MG63 (cell line): ENCODE measurements at regions not wholly inside any gene's neighbourhood (a gene's known extent, or its start where the extent isn't known, plus 50 kb on each side); places are given as distances from the start of the nearest gene placed in this dataset.
A peak's percentile ranks its signal among the peaks of the same experiment; 100 is the strongest.
"Not testable (repeated sequence)": the region's sequence is repeated elsewhere in the genome, so short reads cannot be mapped to it uniquely, and the experiment has no call there.

ENCODE experiments used
- DNase-seq: peaks from one replicate; pipeline ENCODE4 v3.0.0-alpha.2; 2020
- H3K27me3 ChIP-seq: fragments of 250-450 bp; sonication (Bioruptor Pico); 2 replicates; pipeline ENCODE4 v1.5.1; 2020; ENCODE audit warnings: mild to moderate bottlenecking, moderate library complexity
- H3K36me3 ChIP-seq: fragments of 250-450 bp; sonication (Bioruptor Pico); 2 replicates; pipeline ENCODE4 v1.5.1; 2020; ENCODE audit warnings: mild to moderate bottlenecking, moderate library complexity
- H3K4me3 ChIP-seq: fragments of 250-450 bp; sonication (Bioruptor Pico); 2 replicates; pipeline ENCODE4 v1.5.1; 2020; ENCODE audit warnings: mild to moderate bottlenecking, moderate library complexity
- H3K9me3 ChIP-seq: fragments of 250-450 bp; sonication (Bioruptor Pico); 2 replicates; pipeline ENCODE4 v1.5.1; 2020; ENCODE audit warnings: mild to moderate bottlenecking, moderate library complexity

DNA sequence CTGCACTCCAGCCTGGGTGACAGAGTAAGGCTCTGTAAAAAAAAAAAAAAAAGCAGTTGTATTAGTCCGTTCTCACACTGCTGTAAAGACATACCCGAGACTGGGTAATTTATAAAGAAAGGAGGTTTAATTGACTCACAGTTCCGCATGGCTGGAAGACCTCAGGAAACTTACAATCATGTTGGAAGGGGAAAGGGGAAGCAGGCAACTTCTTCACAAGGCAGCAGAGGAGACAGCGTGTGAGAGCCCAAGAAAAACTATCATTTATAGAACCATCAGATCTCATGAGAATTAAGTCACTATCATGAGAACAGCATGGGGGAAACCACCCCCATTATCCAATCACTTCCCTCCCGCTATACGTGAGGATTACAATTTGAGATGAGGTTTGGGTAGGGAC is 151.7 kb upstream of the NR5A2 start:
- H3K9me3 ChIP-seq = no peaks in the 10 kb centered on the region
- DNase-seq = no peak

GRCh38 chr1:199877526-199878384 is 149.8 kb upstream of the NR5A2 start:
- Histone ChIP-seq H3K9me3 (peaks cover 4% of the 10 kb centered on the region; the same call in 1 of the 2 replicates), H3K4me3 (no peak overlapping the region), H3K27me3 (no peaks in the 10 kb centered on the region), H3K36me3 (no peaks in the 10 kb centered on the region)
- DNase-seq = no peak

More for the DNA sequence above, 151.7 kb upstream of the NR5A2 start:
- Histone ChIP-seq H3K27me3 (no peaks in the 10 kb centered on the region), H3K4me3 (no peak overlapping the region), H3K36me3 (no peaks in the 10 kb centered on the region)

DNA sequence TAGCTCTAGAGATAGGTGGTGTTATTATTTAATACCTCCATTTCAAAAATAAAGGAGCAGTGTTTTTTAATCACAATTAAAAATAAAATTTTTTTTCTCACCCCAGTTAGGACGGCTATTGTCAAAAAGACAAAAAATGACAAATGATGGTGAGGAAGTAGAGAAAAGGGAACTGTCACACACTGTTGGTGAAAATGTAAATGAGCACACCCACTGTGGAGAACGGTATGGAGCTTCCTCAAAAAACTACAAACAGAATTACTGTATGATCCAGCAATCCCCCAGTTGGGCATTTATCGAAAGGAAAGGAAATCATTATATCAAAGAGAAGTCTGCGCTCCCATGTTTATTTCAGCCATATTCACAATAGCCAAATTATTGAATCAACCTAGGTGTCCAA is 148.7 kb upstream of the NR5A2 start:
- no peak overlapping the region for H3K4me3 ChIP-seq
- no peaks in the 10 kb centered on the region for H3K27me3 ChIP-seq
- H3K9me3 ChIP-seq = peaks cover 4% of the 10 kb centered on the region; the same call in 1 of the 2 replicates
- H3K36me3 ChIP-seq = no peaks in the 10 kb centered on the region
- DNase-seq = no peak

- no peaks in the 10 kb centered on the region for H3K27me3 ChIP-seq
- peaks cover 11% of the 10 kb centered on the region for H3K9me3 ChIP-seq
- H3K36me3 ChIP-seq = no peaks in the 10 kb centered on the region
- no peak overlapping the region for H3K4me3 ChIP-seq
- no peak for DNase-seq
These were observed 128.9 kb upstream of the NR5A2 start for GRCh38 chr1:199898654-199899053.

- no peak overlapping the region for H3K4me3 ChIP-seq
- H3K9me3 ChIP-seq = peaks cover 11% of the 10 kb centered on the region
- DNase-seq = no peak
These were observed 126.2 kb upstream of the NR5A2 start for GRCh38 chr1:199901341-199901740.

DNA sequence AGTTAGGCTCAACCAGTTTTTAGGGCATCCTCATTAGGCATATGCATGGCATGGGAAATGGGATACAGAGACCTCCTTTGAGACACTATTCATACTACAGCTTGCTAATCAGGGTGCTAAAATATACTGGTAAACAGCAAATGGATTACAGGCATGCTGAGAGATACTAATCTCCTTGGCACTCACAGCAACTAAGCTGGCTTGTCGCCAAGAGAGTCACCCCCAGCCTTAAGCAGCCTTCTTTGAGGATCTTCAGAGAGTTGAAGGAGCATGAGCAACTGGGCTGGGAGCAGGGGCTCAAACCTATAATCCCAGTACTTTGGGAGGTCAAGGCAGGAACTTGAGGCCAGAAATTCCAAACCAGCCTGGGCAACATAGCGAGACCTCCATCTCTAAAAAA is 120.1 kb upstream of the NR5A2 start:
- no peaks in the 10 kb centered on the region for H3K36me3 ChIP-seq

More at GRCh38 chr1:199901341-199901740, 126.2 kb upstream of the NR5A2 start:
- Histone ChIP-seq H3K27me3 (no peaks in the 10 kb centered on the region), H3K36me3 (no peaks in the 10 kb centered on the region)

DNA sequence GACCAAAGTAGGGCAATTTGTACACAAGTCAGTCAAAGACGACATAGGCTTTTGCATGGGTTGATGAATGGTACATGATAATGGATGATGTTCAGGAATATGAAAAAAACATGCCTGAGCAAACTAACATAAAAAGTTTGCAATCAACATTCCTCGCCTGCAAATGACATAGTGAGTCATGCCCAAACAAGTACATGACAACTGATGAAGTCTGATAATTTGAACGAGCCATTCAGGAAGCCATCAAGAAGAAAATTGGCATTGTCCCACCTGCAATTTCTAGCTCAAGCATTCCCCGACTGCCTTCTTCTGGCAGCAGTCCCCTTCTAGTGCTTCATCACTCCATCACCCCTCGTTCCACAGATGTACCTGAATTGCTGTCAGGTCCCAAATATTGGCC is 118.4 kb upstream of the NR5A2 start:
- H3K36me3 ChIP-seq = no peaks in the 10 kb centered on the region
- H3K9me3 ChIP-seq = no peaks in the 10 kb centered on the region
- no peak overlapping the region for H3K4me3 ChIP-seq
- H3K27me3 ChIP-seq = no peaks in the 10 kb centered on the region
- no peak for DNase-seq

More for the DNA sequence above, 120.1 kb upstream of the NR5A2 start:
- Histone ChIP-seq H3K4me3 (no peak overlapping the region), H3K27me3 (no peaks in the 10 kb centered on the region), H3K9me3 (no peaks in the 10 kb centered on the region)
- DNase-seq = peak; percentile 12

- no peak for DNase-seq
These were observed 114.2 kb upstream of the NR5A2 start for GRCh38 chr1:199913318-199913717.

DNA sequence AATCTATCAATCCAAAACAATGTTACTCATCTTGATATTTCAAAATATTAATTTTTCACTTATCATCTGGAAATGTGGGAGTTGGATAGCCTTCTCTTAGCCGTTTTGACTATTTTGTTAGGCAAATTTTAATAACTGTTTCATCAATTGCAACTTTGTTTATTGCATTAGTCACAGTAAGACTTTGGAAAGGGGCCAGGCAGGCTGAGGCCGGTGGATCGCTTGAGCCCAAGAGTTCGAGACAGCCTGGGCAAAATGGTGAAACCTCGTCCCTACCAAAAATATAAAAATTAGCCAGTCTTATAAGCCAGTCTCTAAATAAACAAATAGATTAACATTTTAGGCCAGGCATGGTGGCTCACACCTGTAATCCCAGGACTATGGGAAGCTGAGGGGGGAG is 113.0 kb upstream of the NR5A2 start:
- Histone ChIP-seq H3K27me3 (no peaks in the 10 kb centered on the region), H3K4me3 (no peak overlapping the region), H3K9me3 (no peaks in the 10 kb centered on the region), H3K36me3 (no peaks in the 10 kb centered on the region)
- DNase-seq = peak; percentile 28

More at GRCh38 chr1:199913318-199913717, 114.2 kb upstream of the NR5A2 start:
- Histone ChIP-seq H3K36me3 (no peaks in the 10 kb centered on the region), H3K9me3 (no peaks in the 10 kb centered on the region), H3K27me3 (no peaks in the 10 kb centered on the region), H3K4me3 (no peak overlapping the region)

GRCh38 chr1:199918196-199918769 is 109.2 kb upstream of the NR5A2 start:
- Histone ChIP-seq H3K9me3 (0 out of 2 replicates have a peak, but pooled peaks cover 2% of the 10 kb centered on the region), H3K36me3 (no peaks in the 10 kb centered on the region), H3K4me3 (no peak overlapping the region), H3K27me3 (no peaks in the 10 kb centered on the region)
- DNase-seq = no peak

DNA sequence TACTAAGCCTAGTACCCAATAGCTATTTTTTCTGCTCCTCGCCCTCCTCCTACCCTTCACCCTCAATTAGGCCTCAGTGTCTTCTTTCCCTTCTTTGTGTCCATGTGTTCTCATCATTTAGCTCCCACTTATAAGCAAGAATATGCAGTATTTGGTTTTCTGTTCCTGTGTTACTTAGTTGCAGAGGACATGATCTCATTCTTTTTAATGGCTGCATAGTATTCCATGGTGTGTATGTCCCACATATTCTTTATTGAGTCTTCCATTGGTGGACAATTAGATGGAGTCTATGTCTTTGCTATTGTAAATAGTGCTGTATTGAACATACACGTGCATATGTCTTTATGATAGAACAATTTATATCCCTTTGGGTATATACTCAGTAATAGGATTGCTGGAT is 106.9 kb upstream of the NR5A2 start:
- H3K36me3 ChIP-seq = no peaks in the 10 kb centered on the region
- H3K9me3 ChIP-seq = 0 out of 2 replicates have a peak, but pooled peaks cover 2% of the 10 kb centered on the region
- no peak for DNase-seq
- H3K4me3 ChIP-seq = no peak overlapping the region
- H3K27me3 ChIP-seq = no peaks in the 10 kb centered on the region

DNA sequence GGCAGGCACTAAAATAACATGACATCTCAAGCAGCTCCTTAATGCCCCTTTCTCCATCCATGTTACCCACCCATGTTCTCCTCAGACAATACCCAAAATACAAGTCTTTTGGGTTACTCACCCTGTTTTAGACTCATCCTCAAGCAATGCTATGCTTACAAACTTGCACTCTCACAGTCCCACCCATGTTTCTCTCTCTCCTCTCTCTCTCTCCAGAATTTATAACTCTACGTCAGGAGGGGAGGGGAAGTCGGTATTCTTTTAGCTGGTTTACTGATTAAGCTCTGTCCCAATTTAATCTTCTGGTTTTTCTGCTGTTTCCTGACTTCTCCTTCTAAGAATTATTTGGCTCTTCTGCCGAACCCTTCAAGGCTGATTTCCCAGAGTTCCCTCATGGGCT is 98.0 kb upstream of the NR5A2 start:
- Histone ChIP-seq H3K9me3 (no peaks in the 10 kb centered on the region), H3K4me3 (no peak overlapping the region), H3K36me3 (no peaks in the 10 kb centered on the region), H3K27me3 (no peaks in the 10 kb centered on the region)
- no peak for DNase-seq

GRCh38 chr1:199930067-199930466 is 97.4 kb upstream of the NR5A2 start:
- not testable (repeated sequence) for H3K36me3 ChIP-seq, H3K9me3 ChIP-seq, DNase-seq, H3K4me3 ChIP-seq, H3K27me3 ChIP-seq

- H3K36me3 ChIP-seq = no peaks in the 10 kb centered on the region
- DNase-seq = peak; percentile 73
- no peaks in the 10 kb centered on the region for H3K9me3 ChIP-seq
- no peaks in the 10 kb centered on the region for H3K27me3 ChIP-seq
- H3K4me3 ChIP-seq = peak overlapping the region; percentile 49
These were observed 95.7 kb upstream of the NR5A2 start for GRCh38 chr1:199931666-199932377.

- Histone ChIP-seq H3K36me3 (no peaks in the 10 kb centered on the region), H3K27me3 (no peaks in the 10 kb centered on the region), H3K4me3 (peak overlapping the region; percentile 49), H3K9me3 (no peaks in the 10 kb centered on the region)
- DNase-seq = no peak
These were observed 95.0 kb upstream of the NR5A2 start for GRCh38 chr1:199932462-199932861.

DNA sequence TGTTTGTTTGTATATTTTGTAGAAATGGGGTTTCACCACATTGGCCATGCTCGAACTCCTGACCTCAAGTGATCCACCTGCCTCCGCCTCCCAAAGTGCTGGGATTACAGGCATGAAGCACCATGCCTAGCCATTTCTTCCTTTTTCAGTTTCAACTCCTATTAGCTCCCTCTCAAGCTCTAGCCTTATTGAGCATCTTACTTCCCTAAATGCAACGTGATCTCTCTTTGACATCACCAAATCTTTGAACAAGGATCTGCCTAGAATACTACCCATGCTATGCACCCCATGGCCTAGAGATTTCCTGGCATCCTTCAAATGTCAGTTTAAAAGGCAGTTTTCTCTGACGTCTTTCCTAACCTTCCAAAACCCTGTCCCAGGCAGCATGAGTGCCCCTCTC is 91.1 kb upstream of the NR5A2 start:
- H3K27me3 ChIP-seq = no peaks in the 10 kb centered on the region
- no peaks in the 10 kb centered on the region for H3K36me3 ChIP-seq
- no peak overlapping the region for H3K4me3 ChIP-seq
- DNase-seq = no peak
- no peaks in the 10 kb centered on the region for H3K9me3 ChIP-seq

- DNase-seq = no peak
- H3K36me3 ChIP-seq = no peaks in the 10 kb centered on the region
- no peak overlapping the region for H3K4me3 ChIP-seq
- H3K27me3 ChIP-seq = no peaks in the 10 kb centered on the region
- no peaks in the 10 kb centered on the region for H3K9me3 ChIP-seq
These were observed 90.3 kb upstream of the NR5A2 start for GRCh38 chr1:199937161-199937560.
